ENCODE measurements at regions not wholly inside any gene's neighbourhood (a gene's known extent, or its start where the extent isn't known, plus 50 kb on each side); places are given as distances from the start of the nearest gene placed in this dataset.

DNA sequence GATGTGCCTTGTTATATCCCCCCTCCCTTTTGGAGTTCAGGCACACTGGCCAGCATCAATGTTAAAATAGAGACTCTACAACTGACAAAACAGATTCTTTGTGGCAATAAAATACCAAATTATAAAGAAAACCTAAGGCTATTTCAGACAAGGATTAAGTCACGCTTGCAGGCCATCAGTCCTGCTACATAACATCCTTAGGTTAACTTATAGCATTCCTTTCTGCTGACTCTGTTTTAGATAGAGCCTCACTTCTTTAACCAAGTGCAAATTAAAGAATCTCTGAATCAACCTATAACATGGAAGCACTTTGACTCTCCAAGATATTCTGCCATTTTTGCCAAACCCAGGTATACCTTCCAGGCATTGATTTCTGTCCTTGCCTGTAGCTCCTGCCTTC, 784.6 kb downstream of the RNF144A start:
- TF ChIP-seq, protein P1, sequence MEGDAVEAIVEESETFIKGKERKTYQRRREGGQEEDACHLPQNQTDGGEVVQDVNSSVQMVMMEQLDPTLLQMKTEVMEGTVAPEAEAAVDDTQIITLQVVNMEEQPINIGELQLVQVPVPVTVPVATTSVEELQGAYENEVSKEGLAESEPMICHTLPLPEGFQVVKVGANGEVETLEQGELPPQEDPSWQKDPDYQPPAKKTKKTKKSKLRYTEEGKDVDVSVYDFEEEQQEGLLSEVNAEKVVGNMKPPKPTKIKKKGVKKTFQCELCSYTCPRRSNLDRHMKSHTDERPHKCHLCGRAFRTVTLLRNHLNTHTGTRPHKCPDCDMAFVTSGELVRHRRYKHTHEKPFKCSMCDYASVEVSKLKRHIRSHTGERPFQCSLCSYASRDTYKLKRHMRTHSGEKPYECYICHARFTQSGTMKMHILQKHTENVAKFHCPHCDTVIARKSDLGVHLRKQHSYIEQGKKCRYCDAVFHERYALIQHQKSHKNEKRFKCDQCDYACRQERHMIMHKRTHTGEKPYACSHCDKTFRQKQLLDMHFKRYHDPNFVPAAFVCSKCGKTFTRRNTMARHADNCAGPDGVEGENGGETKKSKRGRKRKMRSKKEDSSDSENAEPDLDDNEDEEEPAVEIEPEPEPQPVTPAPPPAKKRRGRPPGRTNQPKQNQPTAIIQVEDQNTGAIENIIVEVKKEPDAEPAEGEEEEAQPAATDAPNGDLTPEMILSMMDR (IDR thresholded peaks at IDR 0.05; ENCODE audit: unreplicated experiment in 3 of 3): no peak
- H3K27me3 Mint-ChIP-seq (ENCODE audit: low read depth): no peaks in the 10 kb centered on the region
- H3K36me3 Mint-ChIP-seq (ENCODE audit: low read depth): no peaks in the 10 kb centered on the region
- no peak overlapping the region for H3K4me3 Mint-ChIP-seq
- peaks cover 8% of the 10 kb centered on the region for H3K4me1 Mint-ChIP-seq
- no peak overlapping the region for H3K27ac Mint-ChIP-seq
- no peaks in the 10 kb centered on the region for H3K9me3 Mint-ChIP-seq

DNA sequence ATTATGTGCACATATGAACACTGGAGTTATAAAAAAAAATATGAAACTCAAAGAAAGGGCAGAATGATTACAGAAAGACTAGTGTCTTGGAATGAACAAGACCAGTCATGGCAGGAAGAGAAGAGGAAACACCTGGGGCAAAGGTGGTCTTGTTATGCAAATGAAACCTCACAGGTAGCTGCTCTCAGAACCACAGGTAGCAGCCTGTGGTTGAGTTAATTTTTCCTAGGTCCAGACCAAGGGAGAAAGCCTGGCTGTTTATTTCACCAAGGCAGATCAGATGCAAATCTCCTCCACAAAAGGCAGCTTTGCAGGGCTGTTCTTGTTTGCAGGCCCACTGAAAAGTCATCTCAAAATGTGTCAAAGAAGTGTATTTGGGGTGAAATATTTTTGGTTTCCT, 785.8 kb downstream of the RNF144A start:
- no peaks in the 10 kb centered on the region for H3K36me3 Mint-ChIP-seq (ENCODE audit: low read depth)
- TF ChIP-seq, protein P1 (IDR thresholded peaks at IDR 0.05; ENCODE audit: unreplicated experiment in 3 of 3): no peak
- peak overlapping the region in 1 of 3 experiments; percentile 79 for H3K27ac Mint-ChIP-seq
- H3K9me3 Mint-ChIP-seq: no peaks in the 10 kb centered on the region
- peaks cover 8% of the 10 kb centered on the region for H3K4me1 Mint-ChIP-seq
- H3K4me3 Mint-ChIP-seq: no peak overlapping the region
- H3K27me3 Mint-ChIP-seq (ENCODE audit: low read depth): no peaks in the 10 kb centered on the region

DNA sequence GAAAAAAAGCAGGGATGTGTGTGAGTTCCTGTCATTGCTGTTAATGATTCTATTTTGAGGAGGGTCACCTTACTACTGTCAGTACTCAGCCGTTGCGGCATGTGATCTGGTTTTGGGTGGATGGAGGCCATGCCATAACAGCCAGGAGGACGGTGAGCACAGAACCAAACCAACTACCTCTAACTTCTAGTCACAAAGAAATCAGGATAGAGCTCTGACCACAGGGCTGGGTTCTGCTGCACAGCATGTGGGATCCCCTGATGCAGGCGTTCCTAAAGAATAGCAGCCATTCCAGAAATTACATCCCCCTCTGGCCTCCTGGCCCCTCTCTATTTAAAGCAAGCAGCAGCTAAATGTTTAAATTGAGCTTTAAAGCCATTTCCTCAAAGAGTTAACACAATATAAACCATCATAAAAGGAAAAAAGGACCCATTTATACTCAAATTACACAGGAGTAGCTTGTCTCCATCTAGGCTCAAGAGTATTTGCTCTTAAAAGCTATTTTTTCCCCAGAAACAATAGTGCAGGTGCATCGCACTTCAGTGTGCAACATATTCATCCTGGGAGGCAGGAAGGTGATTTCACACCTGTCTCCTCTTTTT, 786.4 kb downstream of the RNF144A start:
- no peaks in the 10 kb centered on the region for H3K36me3 Mint-ChIP-seq (ENCODE audit: low read depth)
- no peaks in the 10 kb centered on the region for H3K9me3 Mint-ChIP-seq
- no peak overlapping the region for H3K4me3 Mint-ChIP-seq
- H3K27me3 Mint-ChIP-seq (ENCODE audit: low read depth): no peaks in the 10 kb centered on the region
- peaks cover 8% of the 10 kb centered on the region for H3K4me1 Mint-ChIP-seq
- TF ChIP-seq, protein P1 (IDR thresholded peaks at IDR 0.05; ENCODE audit: unreplicated experiment in 3 of 3): no peak
- peak overlapping the region in 1 of 3 experiments; percentile 44 for H3K27ac Mint-ChIP-seq

DNA sequence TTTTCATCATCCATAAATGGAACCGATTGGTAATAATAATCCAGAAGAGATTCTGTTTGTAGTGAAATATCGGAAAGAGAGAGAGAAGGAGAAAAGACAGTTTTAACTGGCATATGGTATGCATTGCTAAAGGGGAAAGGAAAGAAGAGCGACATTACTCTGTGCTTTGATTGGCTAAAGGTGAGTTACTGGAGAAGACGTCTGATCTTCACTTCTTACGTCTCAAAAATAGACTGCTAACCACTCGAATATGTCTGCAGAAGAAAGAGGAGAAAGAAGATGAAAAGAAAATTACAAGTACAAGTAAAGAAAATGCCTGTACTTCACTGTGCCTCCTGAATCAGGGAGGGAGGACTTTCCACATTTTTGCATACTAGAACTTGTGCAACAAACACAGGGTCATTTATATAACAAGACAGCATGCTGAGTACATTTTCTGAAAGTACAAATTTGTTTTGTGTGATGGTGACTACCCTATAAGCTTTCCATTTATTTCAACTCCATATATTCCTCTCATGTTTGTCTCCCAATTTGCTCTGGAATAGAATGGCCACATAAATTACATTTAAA, 787.2 kb downstream of the RNF144A start:
- H3K27me3 Mint-ChIP-seq (ENCODE audit: low read depth): no peaks in the 10 kb centered on the region
- H3K9me3 Mint-ChIP-seq: no peaks in the 10 kb centered on the region
- no peak overlapping the region for H3K4me3 Mint-ChIP-seq

DNA sequence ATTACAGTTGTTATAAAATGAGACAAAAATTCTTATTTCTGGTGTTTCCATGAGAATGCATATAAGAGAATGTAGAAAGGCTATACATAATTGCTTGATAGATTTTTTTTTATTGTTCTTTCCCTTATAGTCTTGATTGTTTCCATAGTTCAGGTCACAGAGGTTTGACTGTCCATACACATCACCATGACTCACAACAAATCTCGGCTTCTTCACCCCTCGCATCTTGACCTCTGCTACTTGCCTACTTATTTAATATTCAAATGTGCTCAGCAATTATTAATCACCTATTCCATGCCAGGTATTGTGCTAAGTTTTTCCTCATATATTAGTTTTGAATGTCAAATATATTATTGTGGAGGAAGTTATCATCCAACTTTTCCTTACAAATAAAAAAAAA, 789.6 kb downstream of the RNF144A start:
- H3K27ac Mint-ChIP-seq: no peak overlapping the region
- TF ChIP-seq, protein P1 (IDR thresholded peaks at IDR 0.05; ENCODE audit: unreplicated experiment in 3 of 3): no peak
- no peaks in the 10 kb centered on the region for H3K9me3 Mint-ChIP-seq
- no peak overlapping the region for H3K4me3 Mint-ChIP-seq
- H3K36me3 Mint-ChIP-seq (ENCODE audit: low read depth): no peaks in the 10 kb centered on the region
- H3K27me3 Mint-ChIP-seq (ENCODE audit: low read depth): peaks cover 4% of the 10 kb centered on the region
- H3K4me1 Mint-ChIP-seq: peaks cover 13% of the 10 kb centered on the region

More for the DNA sequence above, 787.2 kb downstream of the RNF144A start:
- TF ChIP-seq, protein P1 (IDR thresholded peaks at IDR 0.05; ENCODE audit: unreplicated experiment in 3 of 3): no peak
- Mint-ChIP-seq H3K27ac (no peak overlapping the region), H3K4me1 (peaks cover 8% of the 10 kb centered on the region), H3K36me3 (ENCODE audit: low read depth) (no peaks in the 10 kb centered on the region)

DNA sequence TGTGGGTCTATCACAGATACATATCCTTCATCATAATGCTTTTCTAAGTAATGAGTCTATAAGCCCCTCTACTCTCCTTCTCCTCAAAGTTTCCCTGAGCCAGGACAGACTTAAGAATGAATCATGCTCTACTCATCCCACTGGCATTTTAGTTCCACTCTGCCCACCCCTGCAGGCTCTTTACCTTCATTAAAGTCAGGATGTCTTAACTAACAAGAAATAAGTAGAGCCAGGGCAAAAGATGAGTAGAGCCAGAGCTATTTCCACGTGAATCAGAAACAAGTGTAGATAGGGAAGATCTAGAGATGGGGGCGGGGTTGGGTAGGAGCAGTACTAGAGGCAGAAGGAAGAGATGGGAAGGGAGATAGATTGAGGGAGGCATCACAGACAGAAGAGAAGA, 790.5 kb downstream of the RNF144A start:
- TF ChIP-seq, protein P1 (IDR thresholded peaks at IDR 0.05; ENCODE audit: unreplicated experiment in 3 of 3): no peak
- Mint-ChIP-seq H3K27me3 (ENCODE audit: low read depth) (peaks cover 4% of the 10 kb centered on the region), H3K36me3 (ENCODE audit: low read depth) (no peaks in the 10 kb centered on the region), H3K4me1 (peaks cover 8% of the 10 kb centered on the region), H3K4me3 (no peak overlapping the region), H3K9me3 (no peaks in the 10 kb centered on the region), H3K27ac (no peak overlapping the region)

Measured in nephron (organoid).